PC-9 (cell line): ENCODE measurements at regions not wholly inside any gene's neighbourhood (a gene's known extent, or its start where the extent isn't known, plus 50 kb on each side); places are given as distances from the start of the nearest gene placed in this dataset.

Experiments
- BruUV-seq: library from RNA; stranded (reverse); fragments of 400-500 nt; replicated peaks from 2 replicates; lab custom pipeline; 2021; lab: Mats Ljungman, UMichigan
- CTCF ChIA-PET: fragments of 300-600 bp; sonication (Branson Sonifier 250); formaldehyde crosslinking; loops from one replicate; lab custom pipeline; 2022; ENCODE audit warnings: antibody characterized with exemption; lab: Charles Lee
- POLR2A ChIA-PET: fragments of 300-600 bp; sonication (Branson Sonifier 250); formaldehyde crosslinking; loops from one replicate; lab custom pipeline; 2022; ENCODE audit warnings: antibody characterized with exemption; ENCODE audit not compliant: unreplicated experiment; lab: Charles Lee
- DNase-seq, 2 experiments: peaks; one replicate each; pipeline versions ENCODE4 v3.0.0 to v3.0.0-alpha.2; 2015 to 2022; ENCODE audit warnings: mixed read lengths in 1 of 2
- H2AFZ ChIP-seq: fragments of 200-600 bp; sonication (generic); 2 replicates; pipeline ENCODE4 v1.8.1; 2017; ENCODE audit warnings: antibody characterized with exemption
- H3F3A ChIP-seq: fragments of 200-600 bp; sonication (generic); 2 replicates; pipeline ENCODE4 v1.8.1; 2017; ENCODE audit warnings: antibody characterized with exemption, mild to moderate bottlenecking, low read depth; ENCODE audit not compliant: insufficient read depth
- H3K27ac ChIP-seq: fragments of 200-600 bp; sonication (generic); 2 replicates; pipeline ENCODE4 v1.6.1; 2016; ENCODE audit warnings: mixed run types
- H3K27me3 ChIP-seq: fragments of 200-600 bp; sonication (generic); 2 replicates; pipeline ENCODE4 v1.6.1; 2016; ENCODE audit warnings: low read depth, mixed run types; ENCODE audit not compliant: insufficient read depth
- H3K36me3 ChIP-seq: fragments of 200-600 bp; sonication (generic); 2 replicates; pipeline ENCODE4 v1.6.1; 2016; ENCODE audit warnings: low read depth, mixed run types
- H3K4me1 ChIP-seq: fragments of 200-600 bp; sonication (generic); replicated peaks from 2 replicates; pipeline ENCODE4 v1.6.1; 2016; ENCODE audit warnings: mixed run types; ENCODE audit not compliant: insufficient read depth
- H3K4me2 ChIP-seq: fragments of 200-600 bp; sonication (generic); 2 replicates; pipeline ENCODE4 v1.6.1; 2017; ENCODE audit warnings: mixed run types
- H3K4me3 ChIP-seq: fragments of 200-600 bp; sonication (generic); 2 replicates; pipeline ENCODE4 v1.6.1; 2016; ENCODE audit warnings: mixed run types
- H3K79me2 ChIP-seq: fragments of 200-600 bp; sonication (generic); 2 replicates; pipeline ENCODE4 v1.6.1; 2017; ENCODE audit warnings: low read depth, mixed run types
- H3K9me2 ChIP-seq: fragments of 200-600 bp; sonication (generic); 2 replicates; pipeline ENCODE4 v1.8.1; 2017; ENCODE audit warnings: mild to moderate bottlenecking; ENCODE audit not compliant: insufficient read depth
- H3K9me3 ChIP-seq: fragments of 200-600 bp; sonication (generic); 2 replicates; pipeline ENCODE4 v1.8.1; 2016; ENCODE audit warnings: low read depth; ENCODE audit not compliant: insufficient read depth
- H4K20me1 ChIP-seq: fragments of 200-600 bp; sonication (generic); 2 replicates; pipeline ENCODE4 v1.8.1; 2017; ENCODE audit not compliant: insufficient read depth
- EZH2 ChIP-seq: fragments of 200-600 bp; sonication (generic); IDR thresholded peaks from 2 replicates; pipeline ENCODE4 v1.8.0; 2017; ENCODE audit warnings: antibody characterized with exemption, low read depth
- intact Hi-C: fragments of 100-400 bp; cut with micrococcal nuclease; formaldehyde crosslinking; loops from one replicate; pipeline ENCODE4 v1.10.0; 2022; ENCODE audit not compliant: unreplicated experiment
- TF ChIP-seq, protein P1 (sequence below): fragments of 200-600 bp; sonication (generic); conservative IDR thresholded peaks from 2 replicates; pipeline ENCODE4 v1.6.1; 2017; ENCODE audit warnings: mixed run types, antibody characterized with exemption, mild to moderate bottlenecking, moderate library complexity

DNA sequence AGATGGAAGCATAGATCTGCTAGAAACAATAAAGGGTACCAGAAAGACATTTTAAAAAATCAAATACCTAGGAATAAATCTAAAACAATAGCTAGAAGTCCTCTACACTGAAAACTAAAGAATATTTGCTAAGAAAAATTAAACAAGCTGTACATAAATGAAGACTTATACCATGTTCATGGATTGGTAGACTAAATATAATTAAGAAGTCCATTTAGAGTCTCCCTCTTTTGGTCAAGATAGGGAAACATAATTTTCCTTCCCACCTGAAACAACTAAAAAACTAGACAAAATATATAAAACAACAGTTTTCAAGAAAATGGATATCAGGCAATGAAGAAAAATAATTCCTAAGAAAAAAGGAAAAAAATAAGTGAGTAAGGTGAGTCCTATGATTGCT is 120.0 kb upstream of the TAB2 start:
- CTCF ChIA-PET: no interaction called here

DNA sequence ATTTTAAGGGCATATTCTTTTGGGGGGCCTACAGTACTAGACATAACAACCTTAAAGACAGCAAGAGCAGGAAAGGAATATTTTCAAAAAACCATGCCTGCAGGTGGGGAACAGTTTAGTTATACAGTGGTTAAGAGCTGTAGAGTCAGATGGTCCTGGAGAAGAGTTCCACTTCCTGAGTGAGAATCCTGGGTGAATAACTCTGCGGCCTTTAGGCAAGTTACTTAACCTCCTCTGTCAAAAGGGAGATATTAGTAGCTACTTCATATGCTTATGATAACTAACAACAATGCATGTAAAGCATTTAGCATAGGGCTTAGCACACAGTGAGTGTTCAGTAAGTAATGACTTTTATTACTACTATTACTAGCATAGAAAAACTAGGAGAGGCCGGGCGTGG is 119.2 kb upstream of the TAB2 start:
- H3K4me1 ChIP-seq: no peaks in the 10 kb centered on the region
- H3K9me2 ChIP-seq: no peaks in the 10 kb centered on the region
- H3K4me2 ChIP-seq: no peak overlapping the region
- H3K27me3 ChIP-seq: no peaks in the 10 kb centered on the region
- no peak overlapping the region for H2AFZ ChIP-seq
- BruUV-seq: no TSS peak
- H3K79me2 ChIP-seq: no peaks in the 10 kb centered on the region
- TF ChIP-seq EZH2: no peak
- TF ChIP-seq, protein P1, sequence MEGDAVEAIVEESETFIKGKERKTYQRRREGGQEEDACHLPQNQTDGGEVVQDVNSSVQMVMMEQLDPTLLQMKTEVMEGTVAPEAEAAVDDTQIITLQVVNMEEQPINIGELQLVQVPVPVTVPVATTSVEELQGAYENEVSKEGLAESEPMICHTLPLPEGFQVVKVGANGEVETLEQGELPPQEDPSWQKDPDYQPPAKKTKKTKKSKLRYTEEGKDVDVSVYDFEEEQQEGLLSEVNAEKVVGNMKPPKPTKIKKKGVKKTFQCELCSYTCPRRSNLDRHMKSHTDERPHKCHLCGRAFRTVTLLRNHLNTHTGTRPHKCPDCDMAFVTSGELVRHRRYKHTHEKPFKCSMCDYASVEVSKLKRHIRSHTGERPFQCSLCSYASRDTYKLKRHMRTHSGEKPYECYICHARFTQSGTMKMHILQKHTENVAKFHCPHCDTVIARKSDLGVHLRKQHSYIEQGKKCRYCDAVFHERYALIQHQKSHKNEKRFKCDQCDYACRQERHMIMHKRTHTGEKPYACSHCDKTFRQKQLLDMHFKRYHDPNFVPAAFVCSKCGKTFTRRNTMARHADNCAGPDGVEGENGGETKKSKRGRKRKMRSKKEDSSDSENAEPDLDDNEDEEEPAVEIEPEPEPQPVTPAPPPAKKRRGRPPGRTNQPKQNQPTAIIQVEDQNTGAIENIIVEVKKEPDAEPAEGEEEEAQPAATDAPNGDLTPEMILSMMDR: no peak
- no peak overlapping the region for H3K4me3 ChIP-seq
- DNase-seq: no peak
- CTCF ChIA-PET: no interaction called here
- no peaks in the 10 kb centered on the region for H3F3A ChIP-seq
- H4K20me1 ChIP-seq: no peaks in the 10 kb centered on the region
- H3K36me3 ChIP-seq: no peaks in the 10 kb centered on the region
- intact Hi-C loops: no loop called here
- H3K27ac ChIP-seq: no peak overlapping the region
- POLR2A ChIA-PET: no interaction called here
- H3K9me3 ChIP-seq: peaks cover 18% of the 10 kb centered on the region

More for the DNA sequence above, 120.0 kb upstream of the TAB2 start:
- Histone ChIP-seq H3K27ac (no peak overlapping the region), H3K9me3 (peaks cover 18% of the 10 kb centered on the region), H3K79me2 (no peaks in the 10 kb centered on the region), H4K20me1 (no peaks in the 10 kb centered on the region), H2AFZ (no peak overlapping the region), H3K36me3 (no peaks in the 10 kb centered on the region), H3K4me1 (no peaks in the 10 kb centered on the region), H3K27me3 (no peaks in the 10 kb centered on the region), H3K9me2 (no peaks in the 10 kb centered on the region), H3F3A (no peaks in the 10 kb centered on the region), H3K4me3 (no peak overlapping the region), H3K4me2 (no peak overlapping the region)
- no peak for DNase-seq
- no TSS peak for BruUV-seq
- TF ChIP-seq EZH2: no peak
- TF ChIP-seq, protein P1: no peak
- POLR2A ChIA-PET: no interaction called here
- intact Hi-C loops: no loop called here

DNA sequence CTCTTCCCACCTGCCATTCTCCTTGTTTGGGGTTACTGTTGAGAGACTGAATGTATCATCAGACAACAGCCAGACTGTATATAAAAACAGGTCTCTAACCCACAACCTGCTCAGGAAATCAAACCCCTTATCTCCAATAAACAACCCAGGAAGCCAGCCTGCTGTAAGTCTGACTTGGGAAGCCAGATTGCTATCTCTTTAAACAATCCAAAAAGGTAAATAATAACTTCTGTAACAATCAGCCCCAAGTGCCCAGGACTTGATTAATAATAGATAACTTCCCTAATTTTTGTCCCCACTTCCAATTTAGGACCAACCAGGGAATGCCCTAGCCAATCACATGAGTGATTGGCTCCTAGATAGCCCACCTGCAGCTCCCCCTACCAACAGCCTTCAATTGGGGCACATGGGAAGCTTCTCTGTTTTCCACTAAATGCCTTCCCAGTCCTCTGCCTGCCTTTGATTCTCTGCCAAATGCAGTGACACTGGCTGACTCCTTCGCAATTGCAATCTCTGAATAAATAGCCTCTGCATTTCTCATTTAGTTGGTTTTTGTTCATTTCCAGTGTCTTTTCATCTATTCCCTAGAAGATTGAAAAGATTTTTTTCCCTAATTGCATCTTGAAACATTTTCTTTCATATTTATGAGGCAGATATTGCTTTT is 117.1 kb upstream of the TAB2 start:
- ChIA-PET CTCF (no interaction called here), POLR2A (no interaction called here)
- Histone ChIP-seq H3K4me3 (no peak overlapping the region), H3K9me2 (no peaks in the 10 kb centered on the region), H3K79me2 (no peaks in the 10 kb centered on the region), H3K9me3 (peaks cover 18% of the 10 kb centered on the region), H3F3A (no peaks in the 10 kb centered on the region), H3K36me3 (no peaks in the 10 kb centered on the region), H3K27me3 (no peaks in the 10 kb centered on the region), H3K4me1 (no peaks in the 10 kb centered on the region), H3K4me2 (no peak overlapping the region), H3K27ac (no peak overlapping the region), H4K20me1 (no peaks in the 10 kb centered on the region), H2AFZ (no peak overlapping the region)
- TF ChIP-seq, protein P1: no peak
- TF ChIP-seq EZH2: no peak
- no TSS peak for BruUV-seq
- intact Hi-C loops: no loop called here
- DNase-seq: no peak
